ENCODE measurements at regions not wholly inside any gene's neighbourhood (a gene's known extent, or its start where the extent isn't known, plus 50 kb on each side); places are given as distances from the start of the nearest gene placed in this dataset.

- DNase-seq (ENCODE audit: low read depth in 3 of 3, low spot score in 2 of 3), result no peak
These were observed 305.4 kb upstream of the CDYL start for GRCh38 chr6:4470698-4471210.

GRCh38 chr6:4466769-4467480, 309.3 kb upstream of the CDYL start:
- no peak for DNase-seq (ENCODE audit: low read depth in 3 of 3, low spot score in 2 of 3)

GRCh38 chr6:4466261-4466660, 309.9 kb upstream of the CDYL start:
- DNase-seq (ENCODE audit: low read depth in 3 of 3, low spot score in 2 of 3), result no peak

GRCh38 chr6:4464638-4465037, 311.6 kb upstream of the CDYL start:
- no peak for DNase-seq (ENCODE audit: low read depth in 3 of 3, low spot score in 2 of 3)

- no peak for DNase-seq (ENCODE audit: low read depth in 3 of 3, low spot score in 2 of 3)
These were observed 313.0 kb upstream of the CDYL start for GRCh38 chr6:4463236-4463635.

GRCh38 chr6:4460586-4461475, 315.4 kb upstream of the CDYL start:
- DNase-seq (ENCODE audit: low read depth in 3 of 3, low spot score in 2 of 3), result no peak

- DNase-seq (ENCODE audit: low read depth in 3 of 3, low spot score in 2 of 3), result no peak
These were observed 316.2 kb upstream of the CDYL start for GRCh38 chr6:4459996-4460395.

GRCh38 chr6:4459032-4459431, 317.2 kb upstream of the CDYL start:
- no peak for DNase-seq (ENCODE audit: low read depth in 3 of 3, low spot score in 2 of 3)

GRCh38 chr6:4451718-4452117, 316.3 kb upstream of the ECI2 start:
- no peak for DNase-seq (ENCODE audit: low read depth in 3 of 3, low spot score in 2 of 3)

- DNase-seq (ENCODE audit: low read depth in 3 of 3, low spot score in 2 of 3), result no peak
These were observed 315.7 kb upstream of the ECI2 start for GRCh38 chr6:4451081-4451480.

GRCh38 chr6:4450237-4450636, 314.9 kb upstream of the ECI2 start:
- no peak for DNase-seq (ENCODE audit: low read depth in 3 of 3, low spot score in 2 of 3)

- DNase-seq (ENCODE audit: low read depth in 3 of 3, low spot score in 2 of 3), result no peak
These were observed 314.0 kb upstream of the ECI2 start for GRCh38 chr6:4449409-4449808.

GRCh38 chr6:4448841-4449240, 313.5 kb upstream of the ECI2 start:
- DNase-seq (ENCODE audit: low read depth in 3 of 3, low spot score in 2 of 3), result no peak

GRCh38 chr6:4447639-4448330, 312.4 kb upstream of the ECI2 start:
- no peak for DNase-seq (ENCODE audit: low read depth in 3 of 3, low spot score in 2 of 3)

GRCh38 chr6:4446982-4447381, 311.6 kb upstream of the ECI2 start:
- no peak for DNase-seq (ENCODE audit: low read depth in 3 of 3, low spot score in 2 of 3)

- no peak for DNase-seq (ENCODE audit: low read depth in 3 of 3, low spot score in 2 of 3)
These were observed 306.6 kb upstream of the ECI2 start for GRCh38 chr6:4441981-4442434.

- no peak for DNase-seq (ENCODE audit: low read depth in 3 of 3, low spot score in 2 of 3)
These were observed 303.8 kb upstream of the ECI2 start for GRCh38 chr6:4439159-4439558.

GRCh38 chr6:4437342-4437741, 302.0 kb upstream of the ECI2 start:
- no peak for DNase-seq (ENCODE audit: low read depth in 3 of 3, low spot score in 2 of 3)

- DNase-seq (ENCODE audit: low read depth in 3 of 3, low spot score in 2 of 3), result no peak
These were observed 300.6 kb upstream of the ECI2 start for GRCh38 chr6:4435981-4436445.

GRCh38 chr6:4434655-4435054, 299.3 kb upstream of the ECI2 start:
- no peak for DNase-seq (ENCODE audit: low read depth in 3 of 3, low spot score in 2 of 3)

GRCh38 chr6:4433199-4433598, 297.8 kb upstream of the ECI2 start:
- DNase-seq (ENCODE audit: low read depth in 3 of 3, low spot score in 2 of 3), result no peak

Measured in right renal cortex interstitium (tissue), 3 donors.